GM23248 (cell line): ENCODE measurements at regions not wholly inside any gene's neighbourhood (a gene's known extent, or its start where the extent isn't known, plus 50 kb on each side); places are given as distances from the start of the nearest gene placed in this dataset.

Experiments
- EZH2 ChIP-seq: fragments of 200-600 bp; sonication (generic); IDR thresholded peaks from 2 replicates; pipeline ENCODE4 v1.6.1; 2018; ENCODE audit warnings: antibody characterized with exemption, mild to moderate bottlenecking; ENCODE audit not compliant: insufficient read depth, poor library complexity, severe bottlenecking
- EZH2phosphoT487 ChIP-seq: fragments of 200-600 bp; sonication (generic); IDR thresholded peaks from 2 replicates; pipeline ENCODE4 v1.6.1; 2018; ENCODE audit warnings: antibody characterized with exemption, moderate library complexity, mild to moderate bottlenecking, low read depth; ENCODE audit not compliant: insufficient read depth

DNA sequence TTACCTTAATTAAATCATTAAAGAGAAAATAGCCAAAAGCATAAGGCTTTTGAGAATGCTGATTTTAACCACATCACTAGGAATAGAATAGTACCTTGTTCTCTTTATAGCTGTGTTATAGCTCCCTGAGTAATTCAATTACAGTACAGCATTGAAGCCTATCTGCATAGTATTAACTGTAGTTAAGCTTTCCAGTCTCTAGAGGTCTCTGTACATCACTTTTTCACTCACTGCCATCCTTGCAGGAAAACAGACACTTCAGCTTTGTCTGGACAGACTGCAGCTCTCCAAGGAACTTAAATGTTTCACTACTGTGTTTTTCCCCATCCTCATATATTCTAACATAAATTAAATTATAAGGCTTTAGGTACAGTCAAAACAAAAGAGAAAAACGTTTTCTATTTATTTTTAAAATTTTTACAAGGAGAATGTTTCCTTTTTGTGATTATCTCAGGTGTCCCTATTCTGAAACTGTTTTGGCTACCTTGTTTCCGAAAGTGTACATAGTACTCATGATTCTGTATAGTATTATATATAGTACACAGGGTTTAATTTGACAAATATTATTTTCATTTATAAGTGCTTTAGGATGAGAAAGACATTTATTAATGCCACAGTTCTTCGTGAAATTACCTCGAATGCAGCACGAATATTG, 407.9 kb downstream of the PCDH18 start:
- TF ChIP-seq EZH2, result no peak
- no peak for TF ChIP-seq EZH2phosphoT487
